Stomach (tissue), 4 donors: ENCODE measurements at regions not wholly inside any gene's neighbourhood (a gene's known extent, or its start where the extent isn't known, plus 50 kb on each side); places are given as distances from the start of the nearest gene placed in this dataset.

Source experiments
- CTCF ChIP-seq, 7 experiments: fragments of 450-650 bp in 4 of 7; fragments of 200-600 bp in 3 of 7; sonication (generic) in 3 of 7; IDR thresholded peaks; one replicate each; pipeline ENCODE4 v1.5.1; 2016 to 2019; ENCODE audit warnings: antibody characterized with exemption in 7 of 7, control low read depth in 2 of 7, mild to moderate bottlenecking in 1 of 7
- POLR2A ChIP-seq, 4 donors: fragments of 450-650 bp; IDR thresholded peaks; one replicate each; pipeline ENCODE4 v1.6.1; 2016; ENCODE audit warnings: antibody characterized with exemption in 4 of 4, control low read depth in 2 of 4, mild to moderate bottlenecking in 1 of 4, moderate library complexity in 1 of 4

GRCh38 chr6:55643861-55644260 lies 64.9 kb upstream of the HMGCLL1 start:
- TF ChIP-seq CTCF (IDR thresholded peaks at IDR 0.05) (no peak), POLR2A (IDR thresholded peaks at IDR 0.05) (no peak)
